ENCODE measurements at regions not wholly inside any gene's neighbourhood (a gene's known extent, or its start where the extent isn't known, plus 50 kb on each side); places are given as distances from the start of the nearest gene placed in this dataset.

DNA sequence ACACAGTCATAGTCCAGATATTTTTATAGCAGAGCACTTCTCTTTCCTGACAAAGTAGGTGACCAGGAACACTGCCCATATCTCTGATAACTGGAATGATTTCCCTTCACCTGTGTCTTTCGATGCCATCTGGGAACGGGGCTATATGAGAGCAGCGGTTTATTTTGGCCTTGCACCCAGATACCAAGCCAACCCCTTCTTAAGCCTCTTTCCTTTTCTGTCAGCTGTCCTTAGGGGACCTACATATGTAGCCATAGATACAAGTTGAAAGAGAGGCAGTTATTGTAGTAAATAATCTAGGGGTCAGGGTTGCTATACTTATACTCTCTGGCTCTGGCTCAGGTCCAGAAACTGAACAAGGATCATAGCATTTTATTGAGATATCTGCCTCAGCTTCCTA is 128.8 kb downstream of the NHLRC3 start:
- DNase-seq = no peak

DNA sequence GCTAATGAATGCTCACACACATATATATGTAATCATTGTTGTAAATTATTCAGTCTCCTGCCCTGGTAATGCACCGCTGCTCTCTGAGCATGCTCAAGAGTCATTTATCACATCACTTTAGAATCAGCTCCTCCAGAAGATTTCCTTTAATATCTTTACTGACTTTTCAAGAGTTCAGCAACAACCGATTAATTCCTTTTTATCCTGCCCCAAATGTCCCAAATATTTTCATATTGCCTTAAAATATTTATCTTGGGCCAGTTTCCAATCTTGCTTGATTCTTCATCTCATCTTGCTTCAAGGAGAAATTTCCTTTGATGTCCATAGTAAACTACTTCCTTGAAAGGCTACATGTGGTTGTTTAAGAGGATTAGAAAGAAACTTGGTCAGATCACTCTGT is 132.5 kb downstream of the NHLRC3 start:
- no peak for DNase-seq

DNA sequence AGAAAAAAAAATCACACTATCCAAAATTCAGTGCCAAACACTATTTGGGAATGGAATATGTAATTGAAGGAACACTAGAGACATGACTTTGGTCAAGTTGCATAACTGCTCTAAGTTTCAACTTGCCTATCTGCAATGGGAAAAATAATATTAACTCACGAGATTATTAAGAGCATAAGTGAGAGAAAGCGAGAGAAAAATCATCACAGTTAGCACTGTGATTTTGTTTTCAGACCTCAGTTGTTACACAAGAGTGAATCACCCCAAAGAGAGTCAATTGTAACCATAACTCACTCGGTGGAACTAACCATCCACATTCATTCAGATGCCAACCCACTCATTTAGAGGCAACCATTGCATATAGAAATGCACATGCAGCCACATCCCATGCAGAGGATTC is 147.1 kb downstream of the NHLRC3 start:
- no peak for DNase-seq

DNA sequence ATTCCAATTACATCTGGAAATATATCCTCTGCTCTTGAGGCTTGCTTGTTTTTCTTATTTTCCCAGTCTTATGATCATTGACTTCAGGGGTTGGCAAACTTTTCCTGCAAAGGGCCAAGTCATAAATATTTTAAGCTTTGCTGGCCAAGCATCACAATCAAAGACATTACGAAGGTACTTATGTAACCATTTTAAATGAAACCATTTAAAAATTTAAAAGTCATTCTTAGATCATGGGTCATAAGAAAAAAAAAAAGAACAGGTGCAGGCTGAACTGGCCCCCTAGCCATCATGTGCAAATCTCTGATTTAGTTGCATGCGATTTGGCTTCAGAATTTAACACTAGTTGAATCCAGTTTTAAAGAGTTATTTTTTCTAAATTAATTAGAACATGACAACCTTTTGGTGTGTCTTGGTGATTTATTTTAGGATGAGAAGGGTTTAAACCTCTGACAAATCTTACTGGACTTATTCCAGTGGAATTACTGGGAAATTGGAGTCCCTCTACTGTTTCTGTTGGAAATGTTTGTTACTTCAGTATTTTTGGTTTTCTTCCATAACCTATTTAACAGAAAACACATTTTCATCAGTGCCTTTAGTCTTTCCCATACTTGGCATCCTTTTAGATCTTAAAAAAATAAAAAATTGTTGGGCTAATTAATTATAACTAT is 148.1 kb downstream of the NHLRC3 start:
- DNase-seq = no peak

DNA sequence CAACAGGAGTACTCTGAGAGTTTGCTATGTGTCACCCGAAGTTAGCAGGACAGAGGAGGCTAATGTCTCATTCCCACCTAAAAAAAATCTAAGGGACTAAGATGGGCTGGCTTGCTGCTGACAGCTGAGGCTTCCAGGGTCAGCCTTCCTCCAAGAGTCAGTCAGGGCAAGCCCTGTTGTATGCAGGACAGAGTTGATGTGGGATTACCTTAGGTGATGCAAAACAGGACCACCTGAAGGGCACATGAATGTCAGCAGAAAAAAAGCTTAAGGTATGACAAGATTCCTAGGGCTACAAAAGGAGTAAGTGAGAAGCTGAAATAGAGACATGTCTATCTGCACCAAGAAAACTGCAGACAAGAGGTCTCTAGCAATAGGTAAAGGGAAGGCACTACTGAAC is 151.5 kb downstream of the NHLRC3 start:
- no peak for DNase-seq

DNA sequence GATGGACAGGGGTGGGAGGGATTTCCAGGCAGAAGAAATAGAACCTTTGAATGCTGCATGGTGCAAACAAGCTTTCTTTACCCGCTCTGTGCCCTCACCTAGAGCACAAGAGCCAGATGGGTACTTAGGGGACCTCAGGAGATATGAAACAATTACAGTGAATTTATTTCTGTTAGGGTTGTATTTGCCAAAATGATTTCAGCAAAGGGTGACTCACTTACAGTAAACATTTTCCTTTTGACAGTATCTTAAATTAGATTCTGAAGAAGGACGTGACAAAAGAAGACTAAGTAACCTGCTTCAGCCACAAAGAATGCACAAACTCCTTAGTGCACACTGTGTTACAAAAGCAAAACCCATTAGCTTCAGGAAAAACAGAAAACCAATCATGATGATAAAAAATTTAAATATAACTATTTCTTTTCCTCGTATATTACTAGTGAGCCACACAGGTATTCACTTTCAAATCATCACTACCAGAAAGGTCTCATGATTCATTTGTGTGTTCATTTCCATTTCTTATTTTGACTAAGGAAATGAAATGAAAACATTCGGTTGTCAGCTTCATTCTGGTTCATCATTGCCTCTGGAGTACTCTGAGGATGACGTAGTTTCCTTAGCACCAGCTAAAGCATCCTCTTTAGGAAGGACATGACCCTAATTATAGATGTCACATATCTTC is 158.8 kb downstream of the NHLRC3 start:
- no peak for DNase-seq

GRCh38 chr13:39197647-39198007 is 159.4 kb downstream of the NHLRC3 start:
- DNase-seq = no peak

DNA sequence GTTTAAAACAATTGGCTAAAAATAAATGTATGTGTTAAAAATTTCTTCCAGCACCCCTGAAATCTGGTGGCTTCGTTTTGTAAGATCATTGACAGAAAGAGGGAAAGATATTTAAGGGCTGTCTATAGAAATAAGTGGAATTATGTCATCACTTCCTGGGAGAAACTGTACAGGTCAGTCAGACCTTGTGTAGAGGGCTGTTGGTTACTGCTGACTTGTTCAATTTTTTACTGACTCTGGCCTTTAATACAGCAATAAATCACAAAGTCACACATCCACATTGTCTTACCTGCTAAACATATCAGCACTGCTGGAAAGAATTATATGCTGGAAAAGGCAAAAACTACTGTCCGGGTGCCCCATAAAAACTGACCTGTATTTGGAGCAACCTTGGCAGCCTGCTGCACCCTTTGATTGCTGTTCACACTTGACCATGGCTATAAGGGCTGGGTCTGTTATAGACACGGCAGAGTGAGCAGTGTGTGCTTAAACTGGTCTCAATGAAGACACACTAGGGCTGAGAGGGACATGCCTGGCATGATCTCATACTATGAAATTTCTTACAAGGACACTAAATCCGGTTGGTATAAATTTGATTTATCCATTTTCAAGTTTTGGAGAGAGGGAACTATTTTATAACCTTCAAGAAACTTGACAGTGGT is 162.1 kb downstream of the NHLRC3 start:
- DNase-seq = no peak

DNA sequence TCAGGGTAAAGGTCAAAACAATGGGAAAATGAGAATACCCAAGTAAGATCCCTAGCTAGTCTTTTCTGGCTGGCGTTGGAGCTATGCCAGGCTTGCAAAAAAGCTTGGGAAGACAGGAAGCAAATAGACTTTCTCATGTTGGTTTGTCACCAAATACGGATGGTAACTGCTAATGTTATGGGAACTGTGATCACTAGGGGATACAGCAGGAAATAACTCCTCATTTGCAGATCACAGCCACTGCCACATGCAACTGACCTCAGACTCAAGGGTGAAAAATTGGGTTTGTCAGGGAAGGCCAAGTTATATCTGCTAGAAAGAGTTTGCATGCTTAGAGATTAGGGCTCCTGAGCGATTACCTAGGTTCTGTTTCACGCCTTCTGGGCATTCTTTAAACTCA is 162.9 kb downstream of the NHLRC3 start:
- no peak for DNase-seq

GRCh38 chr13:39202746-39203145 is 164.5 kb downstream of the NHLRC3 start:
- no peak for DNase-seq

GRCh38 chr13:39208636-39209035 is 170.4 kb downstream of the NHLRC3 start:
- no peak for DNase-seq

- DNase-seq = no peak
Measured at GRCh38 chr13:39209731-39210531, 171.7 kb downstream of the NHLRC3 start.

- DNase-seq = no peak
Measured at GRCh38 chr13:39210961-39211534, 172.8 kb downstream of the NHLRC3 start.

GRCh38 chr13:39215971-39216370 is 177.7 kb downstream of the NHLRC3 start:
- DNase-seq = no peak

- DNase-seq = no peak
Measured at GRCh38 chr13:39217471-39217870, 179.2 kb downstream of the NHLRC3 start.

DNA sequence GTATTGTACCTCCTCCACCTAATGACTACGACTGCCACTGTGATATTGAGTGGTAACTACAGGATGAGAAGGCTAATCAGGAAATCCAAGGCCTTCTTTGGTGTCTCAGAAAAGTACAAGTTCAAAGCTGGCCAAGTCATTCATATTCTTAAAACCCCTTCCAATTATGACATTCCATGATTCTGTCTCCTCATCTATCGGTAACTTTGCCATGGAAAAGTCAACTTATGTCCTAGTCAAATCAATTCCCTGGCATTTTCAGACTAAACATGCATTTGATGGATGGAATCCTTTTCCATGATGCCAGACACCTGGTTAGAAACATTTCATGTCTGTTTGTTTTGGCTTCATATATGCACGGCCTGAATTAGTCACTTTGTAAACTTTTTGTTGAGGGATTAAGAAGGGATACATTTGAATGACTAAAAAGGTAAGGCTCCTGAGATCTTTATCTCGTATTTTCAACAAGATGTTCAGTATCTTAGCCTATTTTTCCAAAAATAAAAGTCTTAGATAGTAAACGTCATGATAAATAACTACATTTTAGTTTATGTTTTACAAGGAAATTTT is 186.5 kb downstream of the NHLRC3 start:
- DNase-seq = no peak

DNA sequence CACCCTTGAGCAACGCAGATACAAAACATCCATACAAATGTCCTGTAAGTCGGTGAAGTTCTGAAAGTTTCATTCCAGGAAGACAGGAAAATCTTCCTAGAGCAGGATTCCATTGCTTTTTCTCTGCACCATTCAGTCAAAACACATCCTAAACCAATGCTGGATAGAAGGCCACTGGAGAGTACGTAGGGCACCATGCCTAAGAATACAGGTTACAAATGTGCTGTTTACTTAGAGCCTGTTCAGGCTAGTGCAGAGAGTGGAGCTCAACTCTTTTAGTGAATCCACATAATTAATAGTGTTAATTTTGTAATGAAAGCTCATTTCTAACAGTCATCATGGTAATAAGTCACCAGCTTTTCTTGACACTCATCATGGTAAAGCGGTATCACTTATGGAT is 187.6 kb downstream of the NHLRC3 start:
- DNase-seq = no peak

DNA sequence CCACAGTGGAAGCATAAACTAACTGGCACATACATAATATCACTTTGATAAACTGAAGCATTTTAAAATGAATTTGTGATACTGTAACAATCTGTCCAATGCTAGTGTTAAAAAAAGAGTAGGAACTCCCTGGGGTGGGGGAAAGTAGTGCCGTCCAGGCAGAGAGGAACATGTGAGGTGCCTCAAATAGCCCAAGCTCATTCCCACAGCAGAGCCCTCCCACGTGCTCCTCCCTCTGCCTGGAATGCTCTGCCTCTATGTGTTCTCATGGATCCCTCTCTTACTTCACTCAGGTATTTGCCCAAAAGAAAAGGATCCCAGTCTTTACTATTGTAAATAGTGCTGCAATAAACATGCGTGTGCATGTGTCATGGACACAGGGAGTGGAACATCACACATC is 188.1 kb downstream of the NHLRC3 start:
- DNase-seq = no peak

DNA sequence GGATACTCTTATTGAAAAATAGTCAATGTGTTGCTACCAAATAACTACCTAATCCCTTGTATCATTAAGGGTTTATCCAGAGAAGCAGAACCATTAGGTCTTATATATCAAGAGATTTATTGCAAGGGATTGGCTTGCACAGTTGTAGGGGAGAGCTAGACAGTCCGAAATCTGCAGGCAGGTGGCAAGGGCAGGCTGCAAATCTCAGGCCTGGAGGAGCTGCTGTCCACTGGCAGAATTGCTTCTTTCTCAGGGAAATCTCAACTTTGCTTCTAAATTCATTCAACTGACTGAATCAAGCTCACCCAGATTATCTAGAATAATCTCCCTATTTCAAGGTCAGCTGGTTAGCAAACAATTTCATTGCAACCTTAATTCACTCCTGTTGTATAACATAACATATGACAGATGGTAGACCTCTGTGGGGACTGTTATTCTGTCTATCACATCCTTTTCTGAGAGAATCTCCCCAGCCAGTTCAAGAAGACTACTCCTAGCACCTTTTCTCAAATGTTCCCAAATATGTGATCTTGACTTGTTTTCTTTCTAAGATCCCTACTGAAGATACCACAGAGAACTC is 194.2 kb downstream of the NHLRC3 start:
- no peak for DNase-seq

DNA sequence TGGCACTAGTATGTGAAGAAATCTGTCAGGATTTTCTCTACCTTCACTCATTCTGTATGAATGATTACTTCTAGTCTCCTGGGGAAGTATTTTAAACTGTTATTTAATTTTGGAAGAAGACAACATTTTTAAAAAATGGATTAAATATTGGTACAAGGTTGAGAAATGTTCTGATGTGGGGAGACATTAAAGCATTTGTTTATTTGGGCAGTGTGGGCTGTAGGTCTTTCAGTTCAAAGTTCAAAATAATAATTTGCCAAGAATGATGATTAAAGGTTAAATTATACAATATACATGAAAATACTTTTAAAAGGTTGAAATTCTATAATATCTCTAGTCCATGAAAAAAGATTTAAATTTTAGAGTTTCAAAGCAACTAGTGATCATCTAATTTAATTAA is 194.7 kb downstream of the NHLRC3 start:
- DNase-seq = no peak

- no peak for DNase-seq
Measured at GRCh38 chr13:39233519-39233918, 195.3 kb downstream of the NHLRC3 start.

DNA sequence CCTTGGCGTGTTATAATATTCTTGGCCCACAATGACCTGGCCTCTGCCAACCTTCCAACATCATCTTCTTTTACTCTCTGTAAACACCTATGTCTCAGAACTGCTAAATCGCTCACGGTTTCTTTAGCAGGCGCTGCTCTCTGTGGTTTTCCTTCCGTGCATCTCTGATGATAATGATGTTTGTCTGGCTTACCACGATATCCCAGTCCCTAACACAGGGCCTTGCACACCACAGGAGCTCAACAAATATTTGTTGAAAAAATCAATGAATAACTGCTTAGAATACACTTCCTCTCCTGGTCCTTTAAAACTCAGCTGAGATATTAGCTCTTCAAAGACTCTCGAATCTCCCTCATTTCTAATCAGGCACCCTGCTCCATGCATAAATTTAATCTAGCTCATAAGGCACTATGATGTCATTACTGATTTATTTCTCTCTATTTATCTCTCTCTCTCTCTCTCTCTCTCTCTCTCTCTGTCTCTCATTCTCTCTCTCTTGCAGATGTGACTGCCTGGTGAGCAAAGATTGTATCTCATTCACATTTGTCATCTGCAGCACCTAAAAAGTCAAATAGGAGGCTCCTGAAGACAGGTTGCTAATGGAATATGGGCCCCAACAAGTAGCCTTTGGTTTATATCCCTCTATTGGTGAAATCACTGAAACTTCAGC is 206.4 kb downstream of the NHLRC3 start:
- DNase-seq = no peak

All from stimulated activated CD4-positive, alpha-beta T cell treated with anti-CD3 and anti-CD28 coated beads, Interleukin-12 subunit alpha, Interleukin-12 subunit beta, amount 100 ng/mL, for 4 hours (primary cell).